HCT116 (cell line): ENCODE measurements at regions not wholly inside any gene's neighbourhood (a gene's known extent, or its start where the extent isn't known, plus 50 kb on each side); places are given as distances from the start of the nearest gene placed in this dataset.

ENCODE experiments used
- ATAC-seq: fragments of 200-7000 bp; cut with Tn5 transposase; 2 replicates; pipeline ENCODE4 v1.9.1; 2020; ENCODE audit warnings: mild to moderate bottlenecking, moderate library complexity
- BruUV-seq: library from RNA; stranded (reverse); fragments of 400-500 nt; replicated peaks from 2 replicates; lab custom pipeline; 2021; lab: Mats Ljungman, UMichigan
- CTCF ChIA-PET: fragments of 300-600 bp; sonication (Branson Sonifier 250); formaldehyde crosslinking; loops from one replicate; lab custom pipeline; 2021; ENCODE audit warnings: antibody characterized with exemption; lab: Charles Lee
- POLR2A ChIA-PET: fragments of 300-600, 350-600 bp; sonication (Branson Sonifier 250); formaldehyde crosslinking; loops from one replicate; lab custom pipeline; 2021; ENCODE audit warnings: antibody characterized with exemption; lab: Charles Lee
- RAD21 ChIA-PET, 2 experiments: fragments of 300-600 bp; sonication (Branson Sonifier 250); formaldehyde crosslinking; loops; one replicate each; lab custom pipeline; 2023; ENCODE audit warnings: low total read pairs in 2 of 2; ENCODE audit not compliant: uncharacterized antibody in 2 of 2, unreplicated experiment in 2 of 2, low non-redundant PET in 1 of 2; lab: Charles Lee
- DNase-seq: peaks from one replicate; pipeline ENCODE4 v3.0.0-alpha.2; 2010; ENCODE audit warnings: low read depth, low spot score
- H2AFZ ChIP-seq: fragments of 200-600 bp; shearing (Covaris generic), sonication (generic); 2 replicates; pipeline ENCODE4 v1.6.1; 2017; ENCODE audit warnings: low read depth, mixed run types, mixed read lengths, antibody characterized with exemption, low read length; ENCODE audit not compliant: poor library complexity, severe bottlenecking
- H3K27ac ChIP-seq: 2 replicates; pipeline ENCODE4 v1.5.1; 2012; ENCODE audit warnings: low read depth, low read length
- H3K27me3 ChIP-seq: fragments of 200-600 bp; sonication (generic); 2 replicates; pipeline ENCODE4 v1.6.1; 2016; ENCODE audit warnings: mixed run types, low read length, mixed read lengths; ENCODE audit not compliant: insufficient read depth
- H3K36me3 ChIP-seq, 2 experiments: fragments of 200-500 bp in 1 of 2; fragments of 200-600 bp in 1 of 2; sonication (Bioruptor generic) in 1 of 2; sonication (generic) in 1 of 2; 2 replicates each; pipeline versions ENCODE4 v1.5.1 to v1.6.1; 2014 to 2016; ENCODE audit warnings: low read length in 2 of 2, inconsistent platforms in 1 of 2, mixed read lengths in 1 of 2, mixed run types in 1 of 2; ENCODE audit not compliant: insufficient read depth in 2 of 2, control insufficient read depth in 1 of 2
- H3K4me1 ChIP-seq, 2 experiments: fragments of 200-600 bp in 1 of 2; sonication (generic) in 1 of 2; 2 replicates each; pipeline versions ENCODE4 v1.5.1 to v1.6.1; 2012 to 2017; ENCODE audit warnings: low read length in 2 of 2, inconsistent platforms in 1 of 2, mild to moderate bottlenecking in 1 of 2, mixed read lengths in 1 of 2, mixed run types in 1 of 2, moderate library complexity in 1 of 2; ENCODE audit not compliant: insufficient read depth in 2 of 2, control insufficient read depth in 1 of 2
- H3K4me2 ChIP-seq: fragments of 200-600 bp; sonication (generic); 2 replicates; pipeline ENCODE4 v1.6.1; 2017; ENCODE audit warnings: mixed run types, low read length, mixed read lengths
- H3K4me3 ChIP-seq, 2 experiments: fragments of 200-600 bp in 1 of 2; sonication (generic) in 1 of 2; replicated peaks in 1 of 2; 2 replicates each; pipeline ENCODE4 v1.5.1; 2011 to 2016; ENCODE audit warnings: low read length in 2 of 2, control low read depth in 1 of 2, low read depth in 1 of 2, mild to moderate bottlenecking in 1 of 2, mixed read lengths in 1 of 2, mixed run types in 1 of 2
- H3K79me2 ChIP-seq: fragments of 200-600 bp; sonication (generic); 2 replicates; pipeline ENCODE4 v1.6.1; 2017; ENCODE audit warnings: mild to moderate bottlenecking, mixed run types, low read length, moderate library complexity, mixed read lengths; ENCODE audit not compliant: insufficient read depth
- H3K9ac ChIP-seq: fragments of 200-600 bp; sonication (generic); 2 replicates; pipeline ENCODE4 v1.6.1; 2016; ENCODE audit warnings: low read length, mixed read lengths
- H3K9me2 ChIP-seq: fragments of 200-600 bp; sonication (generic), shearing (Covaris generic); 2 replicates; pipeline ENCODE4 v1.6.1; 2017; ENCODE audit warnings: mixed run types, mild to moderate bottlenecking, moderate library complexity; ENCODE audit not compliant: insufficient read depth
- H3K9me3 ChIP-seq, 2 experiments: fragments of 200-500 bp in 1 of 2; fragments of 200-600 bp in 1 of 2; sonication (Bioruptor generic) in 1 of 2; sonication (generic) in 1 of 2; 2 replicates each; pipeline ENCODE4 v1.6.1; 2014 to 2017; ENCODE audit warnings: low read length in 2 of 2, mixed read lengths in 2 of 2, inconsistent platforms in 1 of 2, low read depth in 1 of 2, mild to moderate bottlenecking in 1 of 2, mixed run types in 1 of 2, moderate library complexity in 1 of 2; ENCODE audit not compliant: control insufficient read depth in 1 of 2, insufficient read depth in 1 of 2
- H4K20me1 ChIP-seq: fragments of 200-600 bp; sonication (generic), shearing (Covaris generic); 2 replicates; pipeline ENCODE4 v1.6.1; 2017; ENCODE audit warnings: mixed run types, mild to moderate bottlenecking, moderate library complexity; ENCODE audit not compliant: insufficient read depth
- CBX3 ChIP-seq: IDR thresholded peaks from 2 replicates; pipeline ENCODE4 v1.6.1; 2012; ENCODE audit warnings: low read depth
- FOSL1 ChIP-seq: IDR thresholded peaks from 2 replicates; pipeline ENCODE4 v1.6.1; 2012; ENCODE audit warnings: low read depth
- POLR2A ChIP-seq: IDR thresholded peaks from 2 replicates; pipeline ENCODE4 v1.7.0; 2011; ENCODE audit warnings: borderline replicate concordance; ENCODE audit not compliant: insufficient read depth, insufficient read length; ENCODE audit errors: extremely low read depth
- REST ChIP-seq: IDR thresholded peaks from 2 replicates; pipeline ENCODE4 v1.6.1; 2012; ENCODE audit warnings: low read depth
- SIN3A ChIP-seq: IDR thresholded peaks from 2 replicates; pipeline ENCODE4 v1.6.1; 2012; ENCODE audit warnings: low read depth
- intact Hi-C: fragments of 100-400 bp; cut with micrococcal nuclease; formaldehyde crosslinking; loops from 2 replicates; pipeline ENCODE4 v1.10.0; 2022

DNA sequence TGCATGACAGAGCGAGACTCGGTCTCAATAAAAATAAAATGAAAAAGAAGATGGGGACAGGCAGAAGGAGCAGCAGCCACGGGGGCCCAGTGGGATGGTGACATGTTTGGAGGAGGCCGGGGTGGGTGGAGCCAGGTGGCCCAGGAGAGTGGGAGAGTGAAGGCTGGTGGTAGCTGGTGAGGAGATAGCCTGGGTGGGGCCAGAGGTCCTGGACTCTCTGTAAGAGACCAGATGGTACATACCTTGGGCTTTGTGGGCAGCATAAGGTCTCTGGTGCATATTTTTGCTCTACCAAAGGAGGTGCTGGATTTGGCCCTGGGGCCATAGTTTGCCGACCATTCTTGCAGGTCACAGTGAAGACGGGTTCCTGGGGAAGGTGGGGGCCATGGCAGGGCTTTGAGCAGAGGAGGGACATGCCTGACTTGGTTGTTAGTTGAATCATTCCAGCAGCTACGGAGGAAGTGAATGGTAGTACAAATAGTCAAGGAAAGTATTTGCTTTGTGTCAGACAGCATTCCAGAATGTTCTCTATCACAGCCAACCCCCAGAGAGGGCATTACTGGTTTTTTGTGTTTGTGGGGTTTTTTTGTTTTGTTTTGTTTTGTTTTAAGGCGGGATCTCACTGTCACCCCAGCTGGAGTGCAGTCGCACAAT, 69.1 kb downstream of the ARHGEF18 start:
- ChIA-PET CTCF (no interaction called here), POLR2A (no interaction called here)
- no peaks in the 10 kb centered on the region for H3K36me3 ChIP-seq

More for the DNA sequence above, 69.1 kb downstream of the ARHGEF18 start:
- no peak overlapping the region for H3K27ac ChIP-seq
- no peaks in the 10 kb centered on the region for H3K9me2 ChIP-seq
- no peaks in the 10 kb centered on the region for H3K27me3 ChIP-seq
- RAD21 ChIA-PET, result no interaction called here
- TF ChIP-seq POLR2A (no peak), FOSL1 (no peak), REST (no peak), SIN3A (no peak), CBX3 (no peak)
- intact Hi-C loops, result no loop called here
- H3K4me1 ChIP-seq, result peaks cover 33 to 36% of the 10 kb centered on the region in 2 experiments
- no peak for ATAC-seq
- H3K79me2 ChIP-seq, result peaks cover 47% of the 10 kb centered on the region
- no peak overlapping the region for H3K4me3 ChIP-seq
- no peaks in the 10 kb centered on the region for H3K9me3 ChIP-seq
- no peak overlapping the region for H2AFZ ChIP-seq
- no peak overlapping the region for H3K4me2 ChIP-seq
- H4K20me1 ChIP-seq, result no peaks in the 10 kb centered on the region
- BruUV-seq, result no TSS peak
- no peak for DNase-seq
- no peak overlapping the region for H3K9ac ChIP-seq
